Coronary artery (tissue), 2 donors: ENCODE measurements at regions not wholly inside any gene's neighbourhood (a gene's known extent, or its start where the extent isn't known, plus 50 kb on each side); places are given as distances from the start of the nearest gene placed in this dataset.

Experiments used
- DNase-seq: peaks from one replicate; pipeline ENCODE4 v3.0.0-alpha.2; 2017; ENCODE audit warnings: low spot score
- H3K27ac ChIP-seq, 2 donors: fragments of 200-600 bp; sonication (generic); one replicate each; pipeline ENCODE4 v1.5.1; 2016 to 2019
- H3K4me3 ChIP-seq: fragments of 200-600 bp; sonication (generic); 2 replicates; pipeline ENCODE4 v1.5.1; 2016; ENCODE audit warnings: mild to moderate bottlenecking, moderate library complexity
- CTCF ChIP-seq: fragments of 200-600 bp; sonication (generic); IDR thresholded peaks from one replicate; pipeline ENCODE4 v1.5.1; 2019; ENCODE audit warnings: antibody characterized with exemption

- no peak for TF ChIP-seq CTCF
- H3K27ac ChIP-seq: no peak overlapping the region
- no peak for DNase-seq
- no peak overlapping the region for H3K4me3 ChIP-seq
Measured at GRCh38 chr4:127219232-127219631, 413.5 kb upstream of the INTU start.

GRCh38 chr4:127224556-127224955 is 408.2 kb upstream of the INTU start:
- DNase-seq: no peak
- no peak overlapping the region for H3K4me3 ChIP-seq
- H3K27ac ChIP-seq: no peak overlapping the region
- TF ChIP-seq CTCF: no peak

GRCh38 chr4:127229855-127230608 is 402.7 kb upstream of the INTU start:
- no peak overlapping the region for H3K27ac ChIP-seq
- no peak overlapping the region for H3K4me3 ChIP-seq
- TF ChIP-seq CTCF: no peak
- DNase-seq: no peak

GRCh38 chr4:127236889-127237288 is 395.9 kb upstream of the INTU start:
- DNase-seq: no peak
- no peak for TF ChIP-seq CTCF
- Histone ChIP-seq H3K4me3 (no peak overlapping the region), H3K27ac (no peak overlapping the region)

GRCh38 chr4:127237581-127237980 is 395.2 kb upstream of the INTU start:
- TF ChIP-seq CTCF: no peak
- H3K27ac ChIP-seq: no peak overlapping the region
- no peak for DNase-seq

GRCh38 chr4:127238956-127239475 is 393.7 kb upstream of the INTU start:
- no peak overlapping the region for H3K27ac ChIP-seq
- H3K4me3 ChIP-seq: no peak overlapping the region
- TF ChIP-seq CTCF: no peak
- no peak for DNase-seq

More at GRCh38 chr4:127237581-127237980, 395.2 kb upstream of the INTU start:
- H3K4me3 ChIP-seq: no peak overlapping the region
